GM19467 (cell line): ENCODE measurements at regions not wholly inside any gene's neighbourhood (a gene's known extent, or its start where the extent isn't known, plus 50 kb on each side); places are given as distances from the start of the nearest gene placed in this dataset.

Experiments
- ATAC-seq: cut with Tn5 transposase; IDR thresholded peaks from one replicate; pipeline ENCODE4 v1.9.1; 2021; ENCODE audit warnings: mild to moderate bottlenecking, moderate library complexity; ENCODE audit not compliant: unreplicated experiment

GRCh38 chr5:125298746-125299379 is 552.4 kb upstream of the ZNF608 start:
- ATAC-seq, result no peak

GRCh38 chr5:125301711-125302110 is 555.3 kb upstream of the ZNF608 start:
- ATAC-seq, result no peak

GRCh38 chr5:125302577-125302976 is 556.1 kb upstream of the ZNF608 start:
- ATAC-seq, result no peak

- ATAC-seq, result no peak
These were observed 560.3 kb upstream of the ZNF608 start for GRCh38 chr5:125306741-125307140.

- no peak for ATAC-seq
These were observed 564.3 kb upstream of the ZNF608 start for GRCh38 chr5:125310749-125311148.

DNA sequence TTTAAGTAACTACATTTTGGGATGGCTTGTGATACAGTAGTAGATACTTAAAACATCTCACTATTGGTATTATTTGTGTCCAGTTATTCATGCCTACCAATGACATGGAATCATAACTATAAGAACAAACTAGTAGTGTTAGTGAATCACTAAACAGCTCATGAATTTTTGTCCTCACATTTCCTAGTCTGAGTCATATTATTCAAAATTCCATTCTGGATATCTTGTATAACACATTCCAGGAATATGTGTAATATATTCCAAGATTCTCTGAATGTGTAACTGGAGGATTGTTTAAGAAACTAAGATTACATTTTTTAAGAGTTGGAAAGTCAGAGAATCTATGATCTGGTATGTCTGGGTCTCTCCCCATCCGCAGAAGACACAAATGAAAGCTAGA is 565.3 kb upstream of the ZNF608 start:
- ATAC-seq, result no peak

DNA sequence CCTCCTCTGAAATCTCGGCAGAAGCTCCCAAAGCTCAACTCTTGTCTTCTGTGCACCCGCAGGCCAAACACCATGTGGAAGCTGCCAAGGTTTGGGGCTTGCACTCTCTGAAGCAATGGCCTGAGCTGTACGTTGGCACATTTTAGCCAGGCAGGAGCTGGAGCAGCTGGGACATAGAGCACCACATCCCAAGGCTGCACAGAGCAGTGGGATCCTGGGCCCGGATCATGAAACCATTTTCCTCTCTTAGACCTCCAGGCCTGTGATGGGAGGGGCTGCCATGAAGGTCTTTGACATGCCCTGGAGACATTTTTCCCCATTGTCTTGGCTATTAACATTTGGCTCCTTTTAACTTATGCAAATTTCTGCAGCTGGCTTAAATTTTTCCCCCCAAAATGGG is 567.1 kb upstream of the ZNF608 start:
- ATAC-seq, result no peak

GRCh38 chr5:125315306-125315705 is 568.9 kb upstream of the ZNF608 start:
- no peak for ATAC-seq

GRCh38 chr5:125316391-125316790 is 570.0 kb upstream of the ZNF608 start:
- no peak for ATAC-seq

DNA sequence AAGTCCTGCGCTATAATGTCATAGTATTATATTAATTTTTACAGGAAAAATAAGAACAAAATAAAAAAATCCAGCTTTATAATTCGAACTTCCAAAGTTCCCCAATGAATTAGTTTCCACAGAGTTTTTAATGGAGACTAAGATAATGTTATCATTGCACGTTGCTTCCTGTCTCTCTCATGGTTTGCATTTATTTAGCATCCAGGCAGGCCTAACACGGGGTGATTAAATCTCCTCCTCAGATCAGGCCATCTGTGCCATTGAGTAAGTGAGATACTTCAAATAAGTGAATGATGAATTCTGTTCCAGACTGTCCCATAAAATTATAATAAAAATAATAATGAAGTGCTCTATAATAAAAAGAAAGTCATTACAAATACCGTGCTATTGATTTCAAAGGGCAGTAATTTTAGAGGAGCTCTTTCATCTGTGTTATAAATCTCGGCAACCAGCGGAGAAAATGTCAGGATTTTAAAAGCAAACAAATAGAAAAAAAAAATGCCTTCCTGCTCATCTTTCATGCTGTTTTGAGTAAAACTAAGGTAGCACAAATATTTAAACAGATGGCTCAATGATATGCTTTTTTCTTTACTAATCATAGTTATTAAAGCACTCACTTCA is 570.6 kb upstream of the ZNF608 start:
- no peak for ATAC-seq

DNA sequence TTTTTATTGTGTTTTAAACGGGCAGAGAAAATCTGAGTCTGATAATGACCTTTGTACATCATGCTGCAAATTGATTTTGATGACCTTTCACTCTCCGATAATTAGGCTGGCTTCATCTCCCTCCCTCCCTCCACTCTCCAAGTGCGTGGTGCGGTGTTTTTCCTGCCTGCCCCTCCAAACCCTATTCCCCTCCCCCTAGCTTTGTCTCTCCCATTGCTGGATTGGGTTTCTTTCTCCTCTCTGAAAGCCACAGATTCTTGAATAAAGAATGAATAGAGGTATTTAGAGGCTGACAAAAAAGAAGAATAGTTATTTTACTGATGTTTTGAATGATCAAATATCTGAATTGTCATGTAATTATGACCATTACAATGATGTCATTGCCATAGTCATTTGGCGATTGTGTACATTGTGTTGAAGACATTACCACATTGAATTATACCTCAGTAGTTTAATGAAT is 571.1 kb upstream of the ZNF608 start:
- no peak for ATAC-seq

GRCh38 chr5:125321654-125322053 is 575.2 kb upstream of the ZNF608 start:
- ATAC-seq, result no peak

- ATAC-seq, result no peak
These were observed 577.2 kb upstream of the ZNF608 start for GRCh38 chr5:125323613-125324012.

DNA sequence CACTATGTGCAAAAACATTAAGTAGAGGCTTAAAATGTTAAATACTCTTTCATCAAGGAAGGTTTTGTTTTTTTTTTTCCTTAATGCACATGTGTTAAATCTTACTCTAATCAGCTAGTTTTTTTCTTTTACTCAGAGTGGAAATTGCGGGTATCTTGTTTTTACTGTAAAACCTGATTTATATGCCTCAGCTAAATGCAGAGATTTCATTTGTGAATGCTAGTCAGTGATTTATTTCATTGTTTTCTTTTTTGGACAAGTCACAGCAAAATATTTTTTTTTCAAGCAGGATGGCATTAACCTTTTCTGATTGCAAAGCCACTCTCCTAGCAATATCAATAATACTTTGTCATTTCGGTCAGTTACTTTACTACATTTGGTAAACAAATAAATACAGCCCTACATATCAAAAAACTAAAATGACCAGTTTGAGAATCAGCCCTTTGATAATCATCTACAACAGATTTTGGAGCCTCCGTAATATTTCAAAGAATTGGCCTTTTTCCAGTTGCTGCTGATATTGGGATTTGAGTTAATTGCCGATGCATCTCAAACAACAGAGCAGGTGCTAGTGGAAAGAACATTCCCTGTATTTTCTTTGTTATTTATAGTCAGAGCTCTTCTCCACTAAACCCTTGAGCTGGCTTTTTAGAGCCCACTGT is 579.2 kb upstream of the ZNF608 start:
- ATAC-seq, result no peak

DNA sequence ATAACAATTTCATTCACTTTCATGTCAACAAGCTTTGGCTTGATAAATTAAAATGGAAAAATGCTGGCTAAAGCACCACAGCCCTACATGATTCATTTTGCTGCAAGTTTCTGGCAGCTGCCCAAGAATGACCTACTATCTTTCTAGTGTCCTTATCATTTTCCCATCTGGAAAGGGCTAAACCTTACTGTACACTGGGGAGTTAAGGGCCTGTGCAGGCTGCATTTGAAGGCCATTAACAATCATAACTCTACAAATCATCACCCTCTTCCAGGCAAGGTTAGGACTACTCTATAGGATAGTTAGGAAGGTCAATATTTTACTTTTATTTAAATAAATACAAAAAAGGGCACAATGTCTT is 579.7 kb upstream of the ZNF608 start:
- ATAC-seq, result no peak

- ATAC-seq, result no peak
These were observed 581.2 kb upstream of the ZNF608 start for GRCh38 chr5:125327676-125328075.

DNA sequence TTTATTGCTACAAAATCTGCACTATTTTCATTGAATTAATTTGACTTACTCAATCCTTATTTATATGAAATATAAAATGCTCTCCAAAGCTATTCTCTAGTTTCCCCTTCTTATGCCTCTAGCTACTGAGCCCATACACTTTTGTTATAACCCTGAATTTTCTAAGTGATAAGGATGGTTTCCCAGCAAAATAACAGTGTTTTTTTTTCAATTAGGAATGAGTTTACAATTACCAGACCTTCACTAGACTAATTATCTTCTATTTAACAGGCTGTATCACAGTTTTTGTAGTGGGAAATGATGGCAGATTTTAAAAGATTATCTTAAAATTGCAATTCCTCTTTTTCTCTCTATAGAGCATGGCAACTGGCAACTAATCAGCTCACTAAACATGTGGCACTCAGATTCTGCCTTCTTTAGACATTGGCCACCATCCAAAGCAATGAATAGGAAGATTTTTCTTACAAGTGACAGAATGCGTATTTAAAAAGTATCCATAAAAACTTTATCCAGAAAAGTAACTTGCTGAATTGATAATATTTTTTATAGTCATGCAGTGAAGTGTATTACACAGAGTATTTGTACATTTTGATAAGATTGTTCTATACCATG is 585.7 kb upstream of the ZNF608 start:
- no peak for ATAC-seq

GRCh38 chr5:125333416-125333815 is 587.0 kb upstream of the ZNF608 start:
- no peak for ATAC-seq

DNA sequence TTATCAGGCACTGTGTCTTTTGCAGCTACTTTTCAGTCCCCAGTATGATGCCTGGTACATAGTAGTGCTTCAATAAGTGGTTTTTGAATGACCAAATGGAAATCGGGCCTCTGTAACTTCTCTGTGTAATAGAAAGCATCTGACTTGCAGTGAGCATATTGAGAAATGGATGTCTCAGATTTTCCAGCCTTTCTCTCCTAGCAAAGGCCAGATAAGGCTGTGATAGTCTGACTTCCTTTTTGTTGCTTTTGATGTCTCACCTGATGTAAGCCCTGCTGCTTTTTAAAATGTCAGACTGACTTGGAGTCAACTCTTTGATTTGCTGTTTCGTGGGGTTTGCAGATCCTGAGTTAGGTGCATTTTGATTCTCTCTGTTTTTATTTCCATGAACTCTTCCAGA is 590.0 kb upstream of the ZNF608 start:
- no peak for ATAC-seq

DNA sequence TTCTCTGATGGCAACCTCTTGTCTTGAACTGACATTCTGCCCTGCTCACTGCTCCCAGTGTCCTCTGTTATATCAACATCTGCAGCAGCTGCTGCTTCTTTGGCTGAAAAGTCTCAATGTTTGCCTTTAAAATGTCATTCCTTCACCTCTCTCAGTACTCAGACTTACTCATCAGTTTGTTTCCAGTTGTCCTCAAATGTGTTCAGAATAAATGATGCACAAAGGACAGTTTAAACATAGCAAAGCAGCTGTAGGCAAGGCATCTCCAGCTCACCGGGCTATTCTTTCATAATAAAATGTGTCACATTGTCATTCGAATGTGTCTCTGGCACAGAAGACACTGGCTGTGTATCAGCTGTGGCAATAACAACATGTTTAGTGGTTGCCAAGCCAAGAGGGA is 590.9 kb upstream of the ZNF608 start:
- ATAC-seq, result no peak

DNA sequence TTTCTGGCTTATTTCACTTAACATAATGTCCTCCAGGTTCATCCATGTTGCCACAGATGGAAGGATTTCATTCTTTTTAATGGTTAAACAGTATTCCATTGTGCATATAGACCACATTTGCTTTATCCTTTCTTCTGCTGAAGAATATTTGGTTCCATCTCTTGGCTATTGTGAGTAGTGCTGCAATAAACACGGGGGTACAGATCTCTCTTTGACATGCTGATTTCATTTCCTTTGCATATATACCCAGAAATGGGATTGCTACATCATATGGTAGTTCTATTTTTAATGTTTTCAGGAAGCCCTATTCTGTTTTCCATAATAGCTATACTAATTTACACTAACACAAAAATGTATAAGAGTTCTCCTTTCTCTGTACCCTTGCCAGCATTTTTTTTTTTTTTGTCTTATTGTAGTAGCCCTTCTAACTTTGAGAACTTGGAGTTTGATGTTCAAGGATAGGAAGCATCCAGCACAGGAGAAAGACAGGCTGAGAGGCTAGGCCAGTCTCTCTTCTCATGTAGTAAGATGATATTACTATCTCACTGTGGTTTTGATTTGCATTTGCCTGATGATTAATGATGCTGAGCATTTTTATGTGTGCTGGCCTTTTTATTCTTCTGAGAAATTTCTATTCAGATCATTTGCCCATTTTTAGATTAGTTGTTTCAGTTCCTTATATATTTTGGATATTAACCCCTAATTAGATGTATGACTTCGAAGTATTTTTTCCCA is 592.2 kb upstream of the ZNF608 start:
- no peak for ATAC-seq
